GM20000 (cell line): ENCODE measurements at regions not wholly inside any gene's neighbourhood (a gene's known extent, or its start where the extent isn't known, plus 50 kb on each side); places are given as distances from the start of the nearest gene placed in this dataset.

Experiments
- DNase-seq: peaks from one replicate; pipeline ENCODE4 v3.0.0; 2012; ENCODE audit warnings: low spot score
- CTCF ChIP-seq: IDR thresholded peaks from 2 replicates; pipeline ENCODE4 v1.5.1; 2012; ENCODE audit warnings: mild to moderate bottlenecking, control low read depth; ENCODE audit errors: extremely low read depth, missing control alignments

DNA sequence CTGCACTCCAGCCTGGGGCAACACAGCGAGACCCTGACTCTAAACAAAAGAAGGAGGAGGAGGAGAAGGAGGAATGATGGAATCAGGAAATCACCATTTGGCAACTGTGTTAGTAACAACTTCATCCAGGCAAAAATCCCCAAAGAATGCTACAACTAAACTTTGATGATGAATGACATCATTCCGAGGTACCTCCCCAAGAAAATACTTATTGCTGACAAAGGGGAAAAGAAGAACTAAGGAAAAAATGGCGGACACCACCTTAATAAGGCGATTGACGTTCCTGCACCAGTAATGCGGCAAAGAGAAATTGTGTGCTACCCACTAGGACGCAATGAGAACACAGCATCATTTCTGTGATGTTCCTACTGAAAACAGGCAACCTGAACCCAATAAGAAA, 78.2 kb upstream of the SLC6A11 start:
- TF ChIP-seq CTCF: no peak
- no peak for DNase-seq

DNA sequence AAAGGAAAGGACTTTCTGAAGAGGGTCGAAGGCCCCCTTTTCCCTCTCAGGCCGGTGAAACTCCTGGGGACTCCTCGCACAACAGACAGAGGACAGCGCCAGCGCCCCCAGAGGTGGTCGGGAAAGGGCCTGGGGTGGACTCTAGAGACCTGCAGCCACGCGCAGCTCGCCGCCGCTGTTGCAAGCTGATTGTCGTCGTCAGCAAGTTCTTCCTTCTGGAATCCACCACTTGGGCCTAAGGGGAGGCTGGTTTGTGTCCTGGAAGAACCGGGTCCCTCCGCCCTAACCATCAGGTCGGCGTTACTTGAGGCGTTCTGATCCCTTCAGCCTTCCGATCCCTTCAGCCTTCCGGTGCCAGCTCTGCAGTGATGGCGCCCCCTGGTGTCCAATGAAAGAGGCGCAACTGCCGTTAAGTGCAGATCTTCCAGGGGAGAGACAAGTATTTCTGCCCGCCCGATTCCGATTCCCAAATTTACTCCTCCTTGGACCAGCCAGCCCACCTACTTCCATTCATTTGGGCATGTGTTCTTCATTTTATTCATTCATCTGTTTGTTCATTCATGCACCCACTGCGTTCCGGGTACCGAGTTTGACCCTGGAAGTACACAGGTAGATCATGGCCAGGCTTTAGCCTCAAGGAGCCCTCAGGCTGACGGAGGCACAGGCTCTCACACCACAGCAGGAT, 77.2 kb upstream of the SLC6A11 start:
- TF ChIP-seq CTCF: peak; percentile 77
- DNase-seq: peak; percentile 68

DNA sequence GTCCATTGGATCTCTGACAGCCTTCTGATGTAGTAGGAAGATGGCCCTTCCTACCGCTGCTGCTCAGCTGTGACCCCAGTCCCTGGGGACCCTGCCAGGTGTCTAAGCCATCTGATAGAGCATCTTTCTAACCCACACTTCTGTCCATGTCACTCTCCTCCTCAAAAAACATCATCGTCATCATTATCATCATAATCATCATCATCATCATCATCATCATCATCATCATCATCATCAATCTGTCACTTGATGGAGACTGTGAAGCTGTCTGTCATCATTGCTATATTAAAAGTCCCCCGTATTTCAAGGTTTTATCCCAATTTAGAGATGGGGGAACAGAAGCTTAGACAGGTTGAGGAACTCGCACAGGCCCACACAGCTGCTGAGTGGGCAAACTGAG, 75.1 kb upstream of the SLC6A11 start:
- no peak for TF ChIP-seq CTCF
- DNase-seq: no peak

DNA sequence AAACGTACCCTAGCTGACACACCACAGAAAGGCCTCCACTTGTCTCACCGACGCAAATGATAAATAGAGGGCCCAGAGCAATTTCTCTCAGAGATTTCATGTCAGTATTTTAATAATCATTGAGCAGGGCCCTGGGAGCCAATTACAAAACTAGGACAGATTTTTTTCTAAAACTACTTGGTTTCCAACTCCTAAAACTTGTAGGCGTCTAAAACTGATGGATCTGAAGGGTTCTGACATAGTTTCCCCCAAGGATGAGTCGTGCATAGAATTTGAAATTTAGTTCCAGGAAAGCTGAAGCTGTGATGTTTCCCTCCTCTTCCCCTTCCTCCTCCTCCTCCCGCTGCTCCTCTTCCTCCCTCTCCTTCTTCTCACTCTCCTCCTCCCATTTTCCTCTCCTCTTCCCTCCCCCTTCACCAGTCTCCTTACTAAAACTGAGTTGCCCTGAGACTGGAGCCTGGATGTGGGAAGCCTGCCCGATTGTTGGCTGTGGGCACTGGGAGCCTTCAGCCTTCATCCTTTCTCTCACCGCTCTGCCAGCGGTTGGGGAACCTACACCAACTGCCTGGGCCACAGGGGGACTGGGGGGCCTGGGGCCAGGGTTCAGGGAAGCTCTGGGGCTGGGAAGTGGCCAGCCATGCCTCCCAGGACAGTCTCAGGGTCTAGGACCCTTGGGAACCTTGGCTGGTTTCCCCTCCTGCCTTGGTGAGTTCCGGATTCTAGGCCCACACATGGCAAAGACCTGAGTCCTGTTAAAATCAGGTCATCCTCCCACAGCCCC, 73.9 kb upstream of the SLC6A11 start:
- no peak for DNase-seq
- TF ChIP-seq CTCF: no peak

DNA sequence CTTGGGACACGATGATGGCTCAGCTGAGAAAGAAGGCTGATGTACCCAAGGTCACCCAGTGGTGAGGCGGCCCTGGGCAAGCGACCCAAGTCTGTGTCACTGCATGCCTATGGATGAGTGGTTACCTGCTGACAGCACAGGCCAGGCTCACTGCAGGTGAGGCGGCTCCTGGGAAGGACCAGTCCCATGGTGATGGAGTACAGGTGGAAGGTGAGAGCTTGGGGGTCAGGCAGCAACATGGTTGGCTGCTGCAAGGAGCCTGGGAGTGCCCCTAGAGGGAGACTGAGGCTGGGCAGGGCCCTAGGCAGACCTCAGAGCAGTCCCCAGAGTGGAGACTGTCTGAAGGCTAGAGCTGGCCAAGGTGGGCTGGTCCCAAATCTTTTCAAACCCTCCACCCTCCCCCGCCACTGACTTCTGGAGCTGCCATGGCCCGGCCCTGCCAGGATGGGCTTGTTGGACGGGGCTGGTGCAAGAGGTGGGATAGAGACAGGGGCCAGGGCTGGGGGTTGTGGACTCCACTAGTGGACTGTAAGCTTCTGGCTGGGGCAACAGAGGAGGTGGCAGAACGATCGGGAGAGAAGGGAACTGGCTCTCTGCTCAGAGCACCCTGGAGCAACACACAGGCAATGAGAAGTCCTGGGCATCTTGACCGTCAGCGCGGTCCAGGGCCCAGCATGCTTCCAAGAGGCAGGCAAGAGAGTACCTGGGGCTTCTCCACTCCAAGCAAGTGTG, 72.5 kb upstream of the SLC6A11 start:
- DNase-seq: no peak
- no peak for TF ChIP-seq CTCF

GRCh38 chr3:10744098-10744465, 71.9 kb upstream of the SLC6A11 start:
- DNase-seq: no peak
- TF ChIP-seq CTCF: no peak

GRCh38 chr3:10745392-10745791, 70.6 kb upstream of the SLC6A11 start:
- no peak for DNase-seq
- TF ChIP-seq CTCF: no peak
